ENCODE measurements at regions not wholly inside any gene's neighbourhood (a gene's known extent, or its start where the extent isn't known, plus 50 kb on each side); places are given as distances from the start of the nearest gene placed in this dataset.

GRCh38 chr7:33776788-33777187 is 128.6 kb upstream of the BMPER start:
- TF ChIP-seq CTCF (IDR thresholded peaks at IDR 0.05): no peak
- no peak for TF ChIP-seq POLR2A (IDR thresholded peaks at IDR 0.05)
- TF ChIP-seq EP300 (IDR thresholded peaks at IDR 0.05): no peak
